NB4 (cell line): ENCODE measurements at regions not wholly inside any gene's neighbourhood (a gene's known extent, or its start where the extent isn't known, plus 50 kb on each side); places are given as distances from the start of the nearest gene placed in this dataset.
"Not testable (repeated sequence)": the region's sequence is repeated elsewhere in the genome, so short reads cannot be mapped to it uniquely, and the experiment has no call there.

ENCODE experiments used
- DNase-seq: peaks from one replicate; pipeline ENCODE4 v3.0.0; 2010; ENCODE audit warnings: low read depth
- H3K4me3 ChIP-seq: one replicate; pipeline ENCODE4 v1.5.1; 2011; ENCODE audit warnings: mild to moderate bottlenecking, low read depth, low read length, moderate library complexity
- MAX ChIP-seq: IDR thresholded peaks from 2 replicates; pipeline ENCODE4 v1.6.1; 2011; ENCODE audit warnings: low read depth, low read length
- MYC ChIP-seq: IDR thresholded peaks from 2 replicates; pipeline ENCODE4 v1.6.1; 2011; ENCODE audit warnings: low read depth, low read length
- POLR2A ChIP-seq: IDR thresholded peaks from 2 replicates; pipeline ENCODE4 v1.6.1; 2011; ENCODE audit warnings: mild to moderate bottlenecking; ENCODE audit not compliant: insufficient read length; ENCODE audit errors: extremely low read depth
- TF ChIP-seq, protein P1 (sequence below): IDR thresholded peaks from one replicate; pipeline ENCODE4 v1.5.1; 2012; ENCODE audit warnings: low read depth, low read length

- DNase-seq: peak; percentile 22
- no peak overlapping the region for H3K4me3 ChIP-seq
- TF ChIP-seq, protein P1, sequence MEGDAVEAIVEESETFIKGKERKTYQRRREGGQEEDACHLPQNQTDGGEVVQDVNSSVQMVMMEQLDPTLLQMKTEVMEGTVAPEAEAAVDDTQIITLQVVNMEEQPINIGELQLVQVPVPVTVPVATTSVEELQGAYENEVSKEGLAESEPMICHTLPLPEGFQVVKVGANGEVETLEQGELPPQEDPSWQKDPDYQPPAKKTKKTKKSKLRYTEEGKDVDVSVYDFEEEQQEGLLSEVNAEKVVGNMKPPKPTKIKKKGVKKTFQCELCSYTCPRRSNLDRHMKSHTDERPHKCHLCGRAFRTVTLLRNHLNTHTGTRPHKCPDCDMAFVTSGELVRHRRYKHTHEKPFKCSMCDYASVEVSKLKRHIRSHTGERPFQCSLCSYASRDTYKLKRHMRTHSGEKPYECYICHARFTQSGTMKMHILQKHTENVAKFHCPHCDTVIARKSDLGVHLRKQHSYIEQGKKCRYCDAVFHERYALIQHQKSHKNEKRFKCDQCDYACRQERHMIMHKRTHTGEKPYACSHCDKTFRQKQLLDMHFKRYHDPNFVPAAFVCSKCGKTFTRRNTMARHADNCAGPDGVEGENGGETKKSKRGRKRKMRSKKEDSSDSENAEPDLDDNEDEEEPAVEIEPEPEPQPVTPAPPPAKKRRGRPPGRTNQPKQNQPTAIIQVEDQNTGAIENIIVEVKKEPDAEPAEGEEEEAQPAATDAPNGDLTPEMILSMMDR: no peak
- no peak for TF ChIP-seq MYC
- TF ChIP-seq MAX: no peak
- no peak for TF ChIP-seq POLR2A
Observed at GRCh38 chr10:120105001-120105400, 212.5 kb downstream of the SEC23IP start.

- no peak overlapping the region for H3K4me3 ChIP-seq
- peak; percentile 36 for DNase-seq
- TF ChIP-seq, protein P1: no peak
- TF ChIP-seq MYC (no peak), POLR2A (no peak), MAX (no peak)
Observed at GRCh38 chr10:120105492-120105891, 213.0 kb downstream of the SEC23IP start.

DNA sequence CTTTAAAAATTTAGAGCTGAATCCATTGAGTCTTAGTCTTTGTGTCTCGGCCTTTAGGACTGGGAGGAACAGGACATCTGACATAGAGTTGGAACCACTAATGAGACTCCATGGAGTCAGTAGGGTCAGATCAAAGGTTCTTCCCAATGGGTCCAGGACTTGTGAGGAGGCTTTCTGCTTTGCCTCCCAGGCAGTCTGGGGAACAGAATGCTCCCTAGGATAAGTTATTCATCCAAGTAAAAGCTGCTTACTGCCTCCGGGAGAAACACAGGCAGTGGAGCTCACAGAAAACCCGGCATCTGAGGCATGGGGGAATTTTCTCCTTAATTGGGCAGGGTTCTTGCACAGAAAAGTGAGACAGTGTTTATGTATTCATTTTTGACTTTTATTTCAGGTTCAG, 216.4 kb downstream of the SEC23IP start:
- no peak overlapping the region for H3K4me3 ChIP-seq
- no peak for DNase-seq
- TF ChIP-seq MYC (no peak), MAX (no peak), POLR2A (no peak)
- TF ChIP-seq, protein P1: no peak

GRCh38 chr10:120109725-120110124, 217.2 kb downstream of the SEC23IP start:
- DNase-seq, H3K4me3 ChIP-seq: not testable (repeated sequence)

DNA sequence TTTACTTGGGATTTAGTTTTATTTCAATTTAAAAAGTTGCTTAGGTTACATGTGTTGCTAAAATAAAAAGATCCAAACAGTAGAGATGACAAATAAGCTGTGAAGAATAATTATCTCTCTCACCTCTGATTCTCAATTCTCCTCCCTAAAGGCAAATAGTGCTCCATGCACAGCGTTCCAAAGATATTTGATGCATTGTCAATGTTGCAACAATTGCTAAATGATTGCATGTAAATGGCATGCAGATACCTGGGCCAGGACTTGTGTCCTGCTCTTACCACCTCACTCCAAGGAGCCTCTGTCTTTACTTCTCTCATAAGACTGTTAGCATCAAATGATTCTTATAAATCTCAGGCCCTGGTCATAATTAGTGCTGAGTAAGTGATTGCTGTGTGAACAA, 217.7 kb downstream of the SEC23IP start:
- DNase-seq: no peak
- TF ChIP-seq, protein P1: no peak
- no peak for TF ChIP-seq POLR2A
- no peak for TF ChIP-seq MYC
- TF ChIP-seq MAX: no peak
- no peak overlapping the region for H3K4me3 ChIP-seq

- H3K4me3 ChIP-seq: no peak overlapping the region
- no peak for TF ChIP-seq MYC
- no peak for TF ChIP-seq MAX
- no peak for TF ChIP-seq POLR2A
- TF ChIP-seq, protein P1: no peak
- no peak for DNase-seq
Observed at GRCh38 chr10:120111628-120112027, 219.1 kb downstream of the SEC23IP start.
